A549 (cell line): ENCODE measurements at regions not wholly inside any gene's neighbourhood (a gene's known extent, or its start where the extent isn't known, plus 50 kb on each side); places are given as distances from the start of the nearest gene placed in this dataset.

ENCODE experiments used
- ATAC-seq, 2 experiments: fragments of 200-7000 bp in 1 of 2; fragments of >200 bp in 1 of 2; cut with Nextera tagmentation in 1 of 2; cut with Tn5 transposase in 1 of 2; 3 replicates each; pipeline versions ENCODE4 v1.8.0 to v1.9.1; 2018 to 2020; ENCODE audit warnings: mild to moderate bottlenecking in 1 of 2, moderate library complexity in 1 of 2
- CTCF ChIA-PET: fragments of 300-600 bp; sonication (Branson Sonifier 250); formaldehyde crosslinking; extraction: SDS; loops from one replicate; lab custom pipeline; 2021; ENCODE audit warnings: antibody characterized with exemption, inconsistent platforms; lab: Yijun Ruan, JAX
- POLR2A ChIA-PET: fragments of 350-600 bp; formaldehyde crosslinking; extraction: SDS; loops from one replicate; lab custom pipeline; 2021; ENCODE audit warnings: antibody characterized with exemption, inconsistent platforms; lab: Yijun Ruan, JAX
- DNase-seq, 2 experiments: peaks; one replicate each; pipeline versions ENCODE4 v3.0.0 to v3.0.0-alpha.2; 2011 to 2016; ENCODE audit warnings: low read depth in 1 of 2, low spot score in 1 of 2
- FAIRE-seq: peaks from 2 replicates; lab custom pipeline; 2011; peaks lifted over from hg19 to GRCh38; lab: Jason Lieb, UNC
- H3K27ac ChIP-seq, 2 experiments: fragments of >200 bp; sonication (Bioruptor Twin); formaldehyde crosslinking; 3 replicates each; pipeline ENCODE4 v1.5.1; 2016 to 2017
- H3K4me1 ChIP-seq: fragments of >200 bp; sonication (Bioruptor Twin); formaldehyde crosslinking; 3 replicates; pipeline ENCODE4 v1.6.1; 2016
- H3K4me2 ChIP-seq: fragments of >200 bp; sonication (Bioruptor Twin); formaldehyde crosslinking; 3 replicates; pipeline ENCODE4 v1.6.1; 2016
- H3K4me3 ChIP-seq: fragments of >200 bp; sonication (Bioruptor Twin); formaldehyde crosslinking; 3 replicates; pipeline ENCODE4 v1.5.1; 2016
- H3K9me3 ChIP-seq: fragments of >200 bp; sonication (Bioruptor Twin); formaldehyde crosslinking; 3 replicates; pipeline ENCODE4 v1.6.1; 2016
- CBX8 ChIP-seq: fragments of 200-600 bp; sonication (generic); IDR thresholded peaks from 2 replicates; pipeline ENCODE4 v1.6.1; 2016
- CEBPB ChIP-seq, 2 experiments: fragments of >200 bp in 1 of 2; sonication (Bioruptor Twin) in 1 of 2; formaldehyde crosslinking in 1 of 2; IDR thresholded peaks; 2 replicates each; pipeline ENCODE4 v1.6.1; 2012 to 2016
- CHD4 ChIP-seq: fragments of 200-600 bp; sonication (generic); IDR thresholded peaks from 2 replicates; pipeline ENCODE4 v1.6.1; 2016; ENCODE audit warnings: antibody characterized with exemption, mild to moderate bottlenecking, borderline replicate concordance
- EHF ChIP-seq: fragments of 250-450 bp; sonication (Bioruptor Pico); IDR thresholded peaks from 2 replicates; pipeline ENCODE4 v1.5.0; 2020; ENCODE audit warnings: mild to moderate bottlenecking
- ELK1 ChIP-seq: fragments of 150-350 bp; IDR thresholded peaks from 2 replicates; pipeline ENCODE4 v1.6.1; 2014; ENCODE audit warnings: low read depth, mild to moderate bottlenecking, low read length
- ESRRA ChIP-seq: fragments of 150-350 bp; IDR thresholded peaks from 2 replicates; pipeline ENCODE4 v1.6.1; 2014; ENCODE audit warnings: mild to moderate bottlenecking, low read length, borderline replicate concordance
- FOXS1 ChIP-seq: fragments of 250-450 bp; sonication (Bioruptor Pico); IDR thresholded peaks from 2 replicates; pipeline ENCODE4 v1.5.0; 2020; ENCODE audit warnings: mild to moderate bottlenecking, moderate library complexity
- GATA3 ChIP-seq: IDR thresholded peaks from 2 replicates; pipeline ENCODE4 v1.6.1; 2012; ENCODE audit warnings: borderline replicate concordance
- HES2 ChIP-seq: fragments of >200 bp; sonication (Bioruptor Twin); formaldehyde crosslinking; IDR thresholded peaks from 2 replicates; pipeline ENCODE4 v1.6.1; 2016
- HOXA7 ChIP-seq: fragments of 250-450 bp; sonication (Bioruptor Pico); IDR thresholded peaks from 2 replicates; pipeline ENCODE4 v1.5.0; 2020; ENCODE audit warnings: mild to moderate bottlenecking, moderate library complexity
- HOXB13 ChIP-seq: fragments of 250-450 bp; sonication (Bioruptor Pico); IDR thresholded peaks from 2 replicates; pipeline ENCODE4 v1.5.0; 2020; ENCODE audit warnings: low read depth, mild to moderate bottlenecking, moderate library complexity
- JUN ChIP-seq, 2 experiments: fragments of >200 bp; sonication (Bioruptor Twin); formaldehyde crosslinking; IDR thresholded peaks; 2 replicates in 1 of 2; 3 replicates in 1 of 2; pipeline ENCODE4 v1.6.1; 2016 to 2017
- MAFK ChIP-seq: fragments of 450-650 bp; IDR thresholded peaks from 2 replicates; pipeline ENCODE4 v1.6.1; 2014; ENCODE audit not compliant: partially characterized antibody
- MAX ChIP-seq: IDR thresholded peaks from 2 replicates; pipeline ENCODE4 v1.6.1; 2012
- MAZ ChIP-seq: fragments of 150-350 bp; IDR thresholded peaks from 2 replicates; pipeline ENCODE4 v1.6.1; 2014; ENCODE audit warnings: antibody characterized with exemption, low read depth, low read length, borderline replicate concordance
- MYC ChIP-seq: IDR thresholded peaks from 2 replicates; pipeline ENCODE4 v1.6.1; 2012; ENCODE audit warnings: mild to moderate bottlenecking, inconsistent platforms, low read length, improper control_type of control experiment, borderline replicate concordance
- NFE2L2 ChIP-seq: fragments of 150-350 bp; conservative IDR thresholded peaks from 2 replicates; pipeline ENCODE4 v1.6.1; 2014; ENCODE audit warnings: low read length
- NPAS2 ChIP-seq: fragments of 250-450 bp; sonication (Bioruptor Pico); IDR thresholded peaks from 2 replicates; pipeline ENCODE4 v1.8.0; 2022; ENCODE audit warnings: mild to moderate bottlenecking, moderate library complexity, borderline replicate concordance
- NR3C1 ChIP-seq: fragments of >200 bp; sonication (Bioruptor Twin); formaldehyde crosslinking; IDR thresholded peaks from 3 replicates; pipeline ENCODE4 v1.6.1; 2017
- POLR2A ChIP-seq: IDR thresholded peaks from 2 replicates; pipeline ENCODE4 v1.6.1; 2012; ENCODE audit warnings: mild to moderate bottlenecking, low read length
- POLR2AphosphoS2 ChIP-seq: conservative IDR thresholded peaks from 2 replicates; pipeline ENCODE4 v1.6.1; 2012; ENCODE audit warnings: low read length, improper control_type of control experiment, inconsistent platforms
- RAD21 ChIP-seq, 2 experiments: fragments of >200 bp in 1 of 2; sonication (Bioruptor Twin) in 1 of 2; formaldehyde crosslinking in 1 of 2; IDR thresholded peaks in 1 of 2; conservative IDR thresholded peaks in 1 of 2; 2 replicates in 1 of 2; 3 replicates in 1 of 2; pipeline ENCODE4 v1.6.1; 2012 to 2018; ENCODE audit warnings: inconsistent platforms in 1 of 2
- RCOR1 ChIP-seq: fragments of 150-350 bp; IDR thresholded peaks from 2 replicates; pipeline ENCODE4 v1.6.1; 2014; ENCODE audit warnings: antibody characterized with exemption, low read length, low read depth
- RFX5 ChIP-seq: fragments of 450-650 bp; IDR thresholded peaks from 2 replicates; pipeline ENCODE4 v1.7.1; 2014; ENCODE audit warnings: antibody characterized with exemption, mild to moderate bottlenecking, moderate library complexity
- SMC3 ChIP-seq: fragments of >200 bp; sonication (Bioruptor Twin); formaldehyde crosslinking; IDR thresholded peaks from 3 replicates; pipeline ENCODE4 v1.6.1; 2018; ENCODE audit warnings: inconsistent platforms
- TFCP2L1 ChIP-seq: fragments of 250-450 bp; sonication (Bioruptor Pico); IDR thresholded peaks from 2 replicates; pipeline ENCODE4 v1.5.0; 2021; ENCODE audit warnings: mild to moderate bottlenecking
- ZC3H11A ChIP-seq: fragments of 450-650 bp; IDR thresholded peaks from 2 replicates; pipeline ENCODE4 v1.6.1; 2014; ENCODE audit warnings: antibody characterized with exemption, mild to moderate bottlenecking
- ZFP36 ChIP-seq: fragments of 450-650 bp; IDR thresholded peaks from 2 replicates; pipeline ENCODE4 v1.6.1; 2014; ENCODE audit warnings: borderline replicate concordance; ENCODE audit not compliant: partially characterized antibody
- WGBS: methylation state at CpG from one replicate; pipeline ENCODE4 v1.1.6; 2017; ENCODE audit errors: missing lambda C conversion rate; 5-methylcytosine and 5-hydroxymethylcytosine counted together

- no peak overlapping the region for H3K4me2 ChIP-seq
- H3K4me1 ChIP-seq, result no peaks in the 10 kb centered on the region
- no peak overlapping the region for H3K27ac ChIP-seq
- ATAC-seq, result no peak
- no peak overlapping the region for H3K4me3 ChIP-seq
- no peak for TF ChIP-seq NPAS2 (CRISPR knock-in tag)
- no peak for TF ChIP-seq EHF (CRISPR knock-in tag)
- WGBS, result 8% methylated on average over 3 of the region's 3 CpGs
- POLR2A ChIA-PET, result no interaction called here
- peaks cover 24% of the 10 kb centered on the region for H3K9me3 ChIP-seq
- no peak for DNase-seq
- FAIRE-seq, result peak; percentile 84
- CTCF ChIA-PET, result interaction anchor here (0.6 kb wide), 1 partner anchor 16 kb away, joined by 3 read pairs; no protein-coding TSS in a partner anchor
Observed at GRCh38 chr17:77665833-77666232, 292.7 kb upstream of the TNRC6C start.

GRCh38 chr17:77666462-77666861, 292.0 kb upstream of the TNRC6C start:
- H3K4me1 ChIP-seq, result no peaks in the 10 kb centered on the region
- FAIRE-seq (no peak), DNase-seq (no peak), ATAC-seq (no peak)
- 39% methylated on average over 6 of the region's 6 CpGs for WGBS
- POLR2A ChIA-PET, result no interaction called here
- H3K9me3 ChIP-seq, result peaks cover 24% of the 10 kb centered on the region
- no peak overlapping the region for H3K4me2 ChIP-seq
- no peak for TF ChIP-seq MYC
- TF ChIP-seq RFX5, result no peak
- no peak for TF ChIP-seq CHD4
- TF ChIP-seq ZC3H11A, result no peak
- no peak for TF ChIP-seq MAZ
- TF ChIP-seq POLR2AphosphoS2, result no peak
- CTCF ChIA-PET, result interaction anchor here (1.7 kb wide), 1 partner anchor 10 kb away, joined by 4 read pairs; no protein-coding TSS in a partner anchor
- H3K4me3 ChIP-seq, result no peak overlapping the region
- H3K27ac ChIP-seq, result no peak overlapping the region

GRCh38 chr17:77666881-77667395, 291.6 kb upstream of the TNRC6C start:
- ChIA-PET CTCF (interaction anchor here (1.7 kb wide), 1 partner anchor 11 kb away, joined by 4 read pairs; no protein-coding TSS in a partner anchor), POLR2A (no interaction called here)
- ATAC-seq, result no peak
- 84% methylated on average over 7 of the region's 7 CpGs for WGBS
- DNase-seq, result no peak
- Histone ChIP-seq H3K27ac (no peak overlapping the region), H3K4me2 (no peak overlapping the region), H3K9me3 (peaks cover 24% of the 10 kb centered on the region), H3K4me3 (no peak overlapping the region), H3K4me1 (no peaks in the 10 kb centered on the region)
- no peak for FAIRE-seq
- TF ChIP-seq MAX (no peak), RAD21 (conservative IDR thresholded peaks at IDR 0.05 in 1 of 2, IDR thresholded peaks at IDR 0.05 in 1 of 2) (no peak), GATA3 (no peak), NFE2L2 (no peak), NR3C1 (no peak), ELK1 (no peak)

GRCh38 chr17:77667478-77667877, 291.0 kb upstream of the TNRC6C start:
- FAIRE-seq (no peak), ATAC-seq (no peak), DNase-seq (no peak)
- Histone ChIP-seq H3K9me3 (peaks cover 24% of the 10 kb centered on the region), H3K4me3 (no peak overlapping the region), H3K27ac (no peak overlapping the region), H3K4me2 (no peak overlapping the region), H3K4me1 (no peaks in the 10 kb centered on the region)
- TF ChIP-seq ESRRA (no peak), POLR2A (no peak), SMC3 (no peak), CBX8 (no peak), RFX5 (no peak), FOXS1 (CRISPR knock-in tag) (no peak), JUN (IDR thresholded peaks at IDR 0.05) (no peak), HES2 (no peak), TFCP2L1 (CRISPR knock-in tag) (no peak), RCOR1 (no peak), HOXB13 (no peak), HOXA7 (no peak), ZFP36 (no peak), MAFK (no peak), CEBPB (IDR thresholded peaks at IDR 0.05) (no peak), POLR2AphosphoS2 (no peak)
- WGBS, result 0% methylated on average over 1 of the region's 1 CpG
- POLR2A ChIA-PET, result no interaction called here
- CTCF ChIA-PET, result interaction anchor here (1.7 kb wide), 1 partner anchor 11 kb away, joined by 4 read pairs; no protein-coding TSS in a partner anchor
